Endodermal cell (in vitro differentiated cells): ENCODE measurements at regions not wholly inside any gene's neighbourhood (a gene's known extent, or its start where the extent isn't known, plus 50 kb on each side); places are given as distances from the start of the nearest gene placed in this dataset.

Source experiments
- DNase-seq: peaks from one replicate; pipeline ENCODE4 v3.0.0-alpha.2; 2017
- H3K27ac ChIP-seq: 2 replicates; pipeline ENCODE4 v1.5.1; 2013; ENCODE audit warnings: mild to moderate bottlenecking, low read depth, low read length, moderate library complexity
- H3K27me3 ChIP-seq: 2 replicates; pipeline ENCODE4 v1.6.1; 2013; ENCODE audit warnings: mild to moderate bottlenecking, low read length, moderate library complexity; ENCODE audit not compliant: insufficient read depth, control insufficient read depth, poor library complexity, severe bottlenecking
- H3K36me3 ChIP-seq: 2 replicates; pipeline ENCODE4 v1.7.0; 2013; ENCODE audit warnings: mild to moderate bottlenecking, low read length, moderate library complexity; ENCODE audit not compliant: control insufficient read depth, insufficient read depth
- H3K4me1 ChIP-seq: one replicate; pipeline ENCODE4 v1.7.0; 2013; ENCODE audit warnings: low read length; ENCODE audit not compliant: control insufficient read depth, insufficient read depth
- H3K4me3 ChIP-seq: 2 replicates; pipeline ENCODE4 v1.5.1; 2013; ENCODE audit warnings: mild to moderate bottlenecking, low read length, moderate library complexity
- H3K9ac ChIP-seq: 2 replicates; pipeline ENCODE4 v1.6.1; 2013; ENCODE audit warnings: mild to moderate bottlenecking, low read length, moderate library complexity; ENCODE audit not compliant: poor library complexity, severe bottlenecking; ENCODE audit errors: extremely low read depth
- H3K9me3 ChIP-seq: 2 replicates; pipeline ENCODE4 v1.6.1; 2013; ENCODE audit warnings: mild to moderate bottlenecking, low read length, moderate library complexity; ENCODE audit not compliant: control insufficient read depth
- H3K27ac Mint-ChIP-seq: 2 replicates; pipeline ENCODE4 v1.8.0; 2020; ENCODE audit warnings: mixed read lengths
- H3K27me3 Mint-ChIP-seq: 2 replicates; pipeline ENCODE4 v1.8.0; 2021; ENCODE audit warnings: mild to moderate bottlenecking, mixed read lengths; ENCODE audit not compliant: insufficient read depth
- H3K36me3 Mint-ChIP-seq: 2 replicates; pipeline ENCODE4 v1.8.0; 2020; ENCODE audit warnings: low read depth, mixed read lengths
- H3K4me1 Mint-ChIP-seq: 2 replicates; pipeline ENCODE4 v1.8.0; 2020; ENCODE audit warnings: mixed read lengths
- H3K4me3 Mint-ChIP-seq: 2 replicates; pipeline ENCODE4 v1.8.0; 2020; ENCODE audit warnings: mild to moderate bottlenecking, moderate library complexity, mixed read lengths
- H3K9me3 Mint-ChIP-seq: 2 replicates; pipeline ENCODE4 v1.8.0; 2020; ENCODE audit warnings: mild to moderate bottlenecking, mixed read lengths
- CTCF ChIP-seq: fragments of 200-600 bp; sonication (generic); conservative IDR thresholded peaks from 2 replicates; pipeline ENCODE4 v1.5.0; 2021; ENCODE audit warnings: antibody characterized with exemption, mild to moderate bottlenecking
- WGBS, 2 experiments: methylation state at CpG; one replicate each; pipeline versions ENCODE4 v1.1.5 to v1.1.7; 2013; ENCODE audit warnings: missing lambda C conversion rate in 2 of 2, mixed read lengths in 1 of 2; ENCODE audit not compliant: insufficient coverage in 1 of 2, insufficient read length in 1 of 2; 5-methylcytosine and 5-hydroxymethylcytosine counted together

- no peak for DNase-seq
- Histone ChIP-seq H3K36me3 (no peaks in the 10 kb centered on the region), H3K4me3 (no peak overlapping the region), H3K27me3 (no peaks in the 10 kb centered on the region), H3K4me1 (no peaks in the 10 kb centered on the region), H3K27ac (no peak overlapping the region), H3K9me3 (no peaks in the 10 kb centered on the region), H3K9ac (no peak overlapping the region)
- Mint-ChIP-seq H3K4me1 (no peaks in the 10 kb centered on the region), H3K27me3 (no peaks in the 10 kb centered on the region), H3K36me3 (no peaks in the 10 kb centered on the region), H3K9me3 (no peaks in the 10 kb centered on the region), H3K27ac (no peak overlapping the region), H3K4me3 (no peak overlapping the region)
- TF ChIP-seq CTCF, result no peak
- 91 to 100% methylated on average over 2 to 5 of the region's 5 CpGs for WGBS, 2 experiments
Measured at GRCh38 chr10:10338339-10338738, 679.3 kb upstream of the CELF2 start.

GRCh38 chr10:10346390-10347150 is 671.1 kb upstream of the CELF2 start:
- Histone ChIP-seq H3K9ac (no peak overlapping the region), H3K9me3 (no peaks in the 10 kb centered on the region), H3K4me3 (no peak overlapping the region), H3K27me3 (no peaks in the 10 kb centered on the region), H3K4me1 (no peaks in the 10 kb centered on the region), H3K27ac (no peak overlapping the region), H3K36me3 (no peaks in the 10 kb centered on the region)
- no peak for TF ChIP-seq CTCF
- Mint-ChIP-seq H3K27me3 (no peaks in the 10 kb centered on the region), H3K4me3 (no peak overlapping the region), H3K9me3 (no peaks in the 10 kb centered on the region), H3K36me3 (no peaks in the 10 kb centered on the region), H3K27ac (no peak overlapping the region), H3K4me1 (no peaks in the 10 kb centered on the region)
- 87 to 95% methylated on average over 5 to 8 of the region's 8 CpGs for WGBS, 2 experiments
- no peak for DNase-seq

GRCh38 chr10:10350050-10350449 is 667.6 kb upstream of the CELF2 start:
- H3K4me1 ChIP-seq, result no peaks in the 10 kb centered on the region
- H3K9me3 ChIP-seq, result no peaks in the 10 kb centered on the region
- no peaks in the 10 kb centered on the region for H3K36me3 Mint-ChIP-seq
- H3K27ac Mint-ChIP-seq, result no peak overlapping the region
- no peaks in the 10 kb centered on the region for H3K9me3 Mint-ChIP-seq
- DNase-seq, result no peak
- no peak overlapping the region for H3K4me3 ChIP-seq
- H3K9ac ChIP-seq, result no peak overlapping the region
- 100% methylated on average over 2 of the region's 2 CpGs; no CpG with 5 or more reads in 1 of the 2 experiments for WGBS, 2 experiments
- H3K27me3 Mint-ChIP-seq, result no peaks in the 10 kb centered on the region
- no peaks in the 10 kb centered on the region for H3K27me3 ChIP-seq
- H3K36me3 ChIP-seq, result no peaks in the 10 kb centered on the region
- H3K27ac ChIP-seq, result no peak overlapping the region
- no peak overlapping the region for H3K4me3 Mint-ChIP-seq
- H3K4me1 Mint-ChIP-seq, result peaks cover 7% of the 10 kb centered on the region
- TF ChIP-seq CTCF, result no peak
